Smooth muscle cell (in vitro differentiated cells): ENCODE measurements at regions not wholly inside any gene's neighbourhood (a gene's known extent, or its start where the extent isn't known, plus 50 kb on each side); places are given as distances from the start of the nearest gene placed in this dataset.

Experiments used
- DNase-seq: peaks from one replicate; lab custom pipeline; 2025; ENCODE audit not compliant: unreplicated experiment; lab: John Stamatoyannopoulos, UW
- H2AFZ ChIP-seq: fragments of 200-600 bp; sonication (generic); 2 replicates; pipeline ENCODE4 v1.6.0; 2016; ENCODE audit warnings: antibody characterized with exemption, low read depth, mild to moderate bottlenecking
- H3F3A ChIP-seq: fragments of 200-600 bp; sonication (generic); 2 replicates; pipeline ENCODE4 v1.6.0; 2017; ENCODE audit warnings: antibody characterized with exemption, low read depth
- H3K27ac ChIP-seq: fragments of 200-600 bp; sonication (generic); 2 replicates; pipeline ENCODE4 v1.5.1; 2016; ENCODE audit warnings: low read depth, mild to moderate bottlenecking
- H3K27me3 ChIP-seq: fragments of 200-600 bp; sonication (generic); 2 replicates; pipeline ENCODE4 v1.6.1; 2016; ENCODE audit warnings: low read depth, mild to moderate bottlenecking
- H3K36me3 ChIP-seq: fragments of 200-600 bp; sonication (generic); 2 replicates; pipeline ENCODE4 v1.5.1; 2016; ENCODE audit warnings: low read depth
- H3K4me1 ChIP-seq: fragments of 200-600 bp; sonication (generic); 2 replicates; pipeline ENCODE4 v1.5.1; 2016; ENCODE audit warnings: low read depth
- H3K4me2 ChIP-seq: fragments of 200-600 bp; sonication (generic); 2 replicates; pipeline ENCODE4 v1.6.0; 2016; ENCODE audit warnings: mild to moderate bottlenecking
- H3K4me3 ChIP-seq: fragments of 200-600 bp; sonication (generic); 2 replicates; pipeline ENCODE4 v1.5.1; 2016; ENCODE audit warnings: mild to moderate bottlenecking
- H3K79me2 ChIP-seq: fragments of 200-600 bp; sonication (generic); 2 replicates; pipeline ENCODE4 v1.6.0; 2016; ENCODE audit warnings: low read depth, mild to moderate bottlenecking
- H3K9ac ChIP-seq: fragments of 200-600 bp; sonication (generic); 2 replicates; pipeline ENCODE4 v1.6.0; 2016; ENCODE audit warnings: low read depth
- H3K9me3 ChIP-seq: fragments of 200-600 bp; sonication (generic); replicated peaks from 2 replicates; pipeline ENCODE4 v1.5.1; 2016; ENCODE audit warnings: low read depth
- H4K20me1 ChIP-seq: fragments of 200-600 bp; sonication (generic); 2 replicates; pipeline ENCODE4 v1.6.0; 2016; ENCODE audit warnings: low read depth
- CTCF ChIP-seq: fragments of 200-600 bp; sonication (generic); IDR thresholded peaks from 2 replicates; pipeline ENCODE4 v1.5.1; 2017; ENCODE audit warnings: borderline replicate concordance, mild to moderate bottlenecking, antibody characterized with exemption; ENCODE audit not compliant: insufficient read depth, poor library complexity, severe bottlenecking
- WGBS: methylation state at CpG from one replicate; pipeline ENCODE4 v1.1.7; 2016; ENCODE audit warnings: low lambda C conversion rate; 5-methylcytosine and 5-hydroxymethylcytosine counted together

- H2AFZ ChIP-seq: no peak overlapping the region
- no peaks in the 10 kb centered on the region for H3K9me3 ChIP-seq
- no peak overlapping the region for H3K4me3 ChIP-seq
- DNase-seq: no peak
- no peaks in the 10 kb centered on the region for H3K36me3 ChIP-seq
- H3K4me2 ChIP-seq: no peak overlapping the region
- H4K20me1 ChIP-seq: no peaks in the 10 kb centered on the region
- H3K9ac ChIP-seq: no peak overlapping the region
- H3K4me1 ChIP-seq: no peaks in the 10 kb centered on the region
- H3K79me2 ChIP-seq: no peaks in the 10 kb centered on the region
- no peaks in the 10 kb centered on the region for H3F3A ChIP-seq
- TF ChIP-seq CTCF: no peak
- H3K27me3 ChIP-seq: no peaks in the 10 kb centered on the region
- whole genome bisulfite sequencing: 88% methylated on average over 2 of the region's 2 CpGs
- no peak overlapping the region for H3K27ac ChIP-seq
Observed at GRCh38 chr3:25023876-25024275, 404.2 kb upstream of the RARB start.

- Histone ChIP-seq H3K27ac (no peak overlapping the region), H3F3A (no peaks in the 10 kb centered on the region), H3K4me1 (no peaks in the 10 kb centered on the region), H3K79me2 (no peaks in the 10 kb centered on the region), H3K36me3 (no peaks in the 10 kb centered on the region), H2AFZ (no peak overlapping the region), H4K20me1 (no peaks in the 10 kb centered on the region), H3K9ac (no peak overlapping the region), H3K9me3 (no peaks in the 10 kb centered on the region), H3K4me2 (no peak overlapping the region), H3K27me3 (no peaks in the 10 kb centered on the region), H3K4me3 (no peak overlapping the region)
- DNase-seq: no peak
- no peak for TF ChIP-seq CTCF
Observed at GRCh38 chr3:25025236-25025635, 402.8 kb upstream of the RARB start.

- no peaks in the 10 kb centered on the region for H3F3A ChIP-seq
- TF ChIP-seq CTCF: no peak
- H3K36me3 ChIP-seq: no peaks in the 10 kb centered on the region
- H3K4me1 ChIP-seq: no peaks in the 10 kb centered on the region
- H3K27ac ChIP-seq: no peak overlapping the region
- H3K9ac ChIP-seq: no peak overlapping the region
- no peaks in the 10 kb centered on the region for H3K9me3 ChIP-seq
- WGBS: 82% methylated on average over 3 of the region's 3 CpGs
- no peak overlapping the region for H3K4me3 ChIP-seq
- no peak for DNase-seq
- no peaks in the 10 kb centered on the region for H3K27me3 ChIP-seq
- no peak overlapping the region for H3K4me2 ChIP-seq
- no peak overlapping the region for H2AFZ ChIP-seq
- no peaks in the 10 kb centered on the region for H4K20me1 ChIP-seq
- no peaks in the 10 kb centered on the region for H3K79me2 ChIP-seq
Observed at GRCh38 chr3:25027650-25028049, 400.4 kb upstream of the RARB start.

GRCh38 chr3:25029820-25030219 is 398.2 kb upstream of the RARB start:
- Histone ChIP-seq H3K9ac (no peak overlapping the region), H2AFZ (no peak overlapping the region), H3K27ac (no peak overlapping the region), H3K36me3 (no peaks in the 10 kb centered on the region), H3F3A (no peaks in the 10 kb centered on the region), H3K4me3 (no peak overlapping the region), H3K4me1 (no peaks in the 10 kb centered on the region), H3K27me3 (no peaks in the 10 kb centered on the region), H3K4me2 (no peak overlapping the region), H4K20me1 (no peaks in the 10 kb centered on the region), H3K79me2 (no peaks in the 10 kb centered on the region), H3K9me3 (no peaks in the 10 kb centered on the region)
- DNase-seq: no peak
- 66% methylated on average over 2 of the region's 2 CpGs for WGBS
- no peak for TF ChIP-seq CTCF
